Upper lobe of left lung (tissue), 4 donors: ENCODE measurements at regions not wholly inside any gene's neighbourhood (a gene's known extent, or its start where the extent isn't known, plus 50 kb on each side); places are given as distances from the start of the nearest gene placed in this dataset.

Experiments used
- CTCF ChIP-seq, 6 experiments: fragments of 450-650 bp in 4 of 6; fragments of 200-600 bp in 2 of 6; sonication (generic) in 2 of 6; IDR thresholded peaks; one replicate each; pipeline ENCODE4 v1.5.1; 2016 to 2019; ENCODE audit warnings: antibody characterized with exemption in 6 of 6
- EP300 ChIP-seq, 4 donors: sonication (generic); formaldehyde crosslinking; IDR thresholded peaks; one replicate each; pipeline ENCODE4 v1.5.1; 2017; ENCODE audit warnings: antibody characterized with exemption in 4 of 4, control low read depth in 2 of 4

- TF ChIP-seq CTCF (IDR thresholded peaks at IDR 0.05) = no peak
- no peak for TF ChIP-seq EP300 (IDR thresholded peaks at IDR 0.05)
Measured at GRCh38 chr4:180827232-180828009, 1415.8 kb upstream of the TENM3 start.
